ENCODE measurements at regions not wholly inside any gene's neighbourhood (a gene's known extent, or its start where the extent isn't known, plus 50 kb on each side); places are given as distances from the start of the nearest gene placed in this dataset.

DNA sequence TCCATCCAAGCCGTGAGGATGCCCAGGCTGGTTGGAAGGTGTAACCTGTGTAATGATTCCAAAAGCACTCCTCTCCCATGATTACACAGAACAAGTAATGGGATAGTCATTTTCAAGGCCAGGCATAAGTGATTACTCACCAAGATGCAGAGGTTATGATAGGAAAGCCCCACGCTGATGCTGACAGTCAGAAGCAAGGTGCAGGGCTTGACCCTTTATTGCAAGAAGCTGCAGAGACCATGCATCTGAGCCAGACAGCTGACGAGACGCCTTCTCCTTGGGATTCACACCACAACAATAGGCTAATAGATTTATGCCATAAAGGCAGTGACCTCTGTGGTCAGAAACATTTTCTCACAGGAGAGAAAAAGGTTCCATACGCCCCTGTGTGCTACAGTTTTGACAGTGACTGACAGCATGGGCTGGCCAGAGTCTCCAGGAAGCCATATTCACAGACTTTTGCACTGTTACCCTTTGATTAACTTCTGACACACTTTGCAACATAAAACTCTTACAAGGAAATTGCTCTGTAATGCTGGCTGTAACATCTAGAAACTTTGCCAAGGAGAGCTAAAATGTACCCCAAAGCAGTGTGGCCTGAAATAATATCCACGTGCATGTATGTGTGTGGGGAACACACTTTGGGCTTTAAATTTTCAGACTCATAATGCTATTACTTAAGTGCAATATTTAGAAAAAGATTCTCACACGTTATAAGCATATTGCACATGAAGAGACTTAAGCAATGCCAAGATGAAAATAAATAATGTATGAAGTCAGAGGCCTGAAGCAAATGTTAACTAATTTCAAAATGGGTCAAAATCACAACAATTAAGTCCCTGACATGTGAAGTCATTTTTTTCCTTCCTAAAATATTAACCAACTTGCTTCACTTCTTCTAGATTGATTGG lies 1079.0 kb upstream of the TENM4 start:
- no peak overlapping the region for H3K27ac Mint-ChIP-seq
- H3K27me3 Mint-ChIP-seq (ENCODE audit: low read depth, poor library complexity) = no peaks in the 10 kb centered on the region
- H3K36me3 Mint-ChIP-seq (ENCODE audit: low read depth) = no peaks in the 10 kb centered on the region
- DNase-seq = no peak
- H3K4me1 Mint-ChIP-seq = peaks cover 20% of the 10 kb centered on the region
- no peak overlapping the region for H3K4me3 Mint-ChIP-seq
- H3K9me3 Mint-ChIP-seq = no peaks in the 10 kb centered on the region
- TF ChIP-seq, protein P1, sequence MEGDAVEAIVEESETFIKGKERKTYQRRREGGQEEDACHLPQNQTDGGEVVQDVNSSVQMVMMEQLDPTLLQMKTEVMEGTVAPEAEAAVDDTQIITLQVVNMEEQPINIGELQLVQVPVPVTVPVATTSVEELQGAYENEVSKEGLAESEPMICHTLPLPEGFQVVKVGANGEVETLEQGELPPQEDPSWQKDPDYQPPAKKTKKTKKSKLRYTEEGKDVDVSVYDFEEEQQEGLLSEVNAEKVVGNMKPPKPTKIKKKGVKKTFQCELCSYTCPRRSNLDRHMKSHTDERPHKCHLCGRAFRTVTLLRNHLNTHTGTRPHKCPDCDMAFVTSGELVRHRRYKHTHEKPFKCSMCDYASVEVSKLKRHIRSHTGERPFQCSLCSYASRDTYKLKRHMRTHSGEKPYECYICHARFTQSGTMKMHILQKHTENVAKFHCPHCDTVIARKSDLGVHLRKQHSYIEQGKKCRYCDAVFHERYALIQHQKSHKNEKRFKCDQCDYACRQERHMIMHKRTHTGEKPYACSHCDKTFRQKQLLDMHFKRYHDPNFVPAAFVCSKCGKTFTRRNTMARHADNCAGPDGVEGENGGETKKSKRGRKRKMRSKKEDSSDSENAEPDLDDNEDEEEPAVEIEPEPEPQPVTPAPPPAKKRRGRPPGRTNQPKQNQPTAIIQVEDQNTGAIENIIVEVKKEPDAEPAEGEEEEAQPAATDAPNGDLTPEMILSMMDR (IDR thresholded peaks at IDR 0.05) = no peak

DNA sequence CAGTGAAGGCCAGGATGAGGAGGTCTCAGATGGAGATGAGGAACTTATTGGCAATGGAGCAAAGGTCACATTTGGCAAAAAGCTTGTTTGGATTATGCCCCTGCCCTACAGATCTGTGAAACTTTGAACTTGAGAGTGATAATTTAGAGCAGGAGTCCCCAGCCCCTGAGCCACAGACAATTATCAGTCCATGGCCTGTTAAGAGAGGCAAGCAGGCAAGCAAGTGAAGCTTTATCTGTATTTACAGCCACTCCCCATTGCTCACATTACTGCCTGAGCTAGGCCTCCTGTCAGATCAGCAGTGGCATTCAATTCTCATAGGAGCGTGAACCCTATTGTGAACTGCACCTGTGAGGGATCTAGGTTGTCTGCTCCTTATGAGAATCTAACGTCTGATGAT lies 1076.9 kb upstream of the TENM4 start:
- Mint-ChIP-seq H3K36me3 (ENCODE audit: low read depth) (no peaks in the 10 kb centered on the region), H3K9me3 (no peaks in the 10 kb centered on the region), H3K4me3 (no peak overlapping the region), H3K4me1 (peaks cover 20% of the 10 kb centered on the region), H3K27me3 (ENCODE audit: low read depth, poor library complexity) (no peaks in the 10 kb centered on the region), H3K27ac (no peak overlapping the region)
- TF ChIP-seq, protein P1 (IDR thresholded peaks at IDR 0.05) = no peak
- no peak for DNase-seq

DNA sequence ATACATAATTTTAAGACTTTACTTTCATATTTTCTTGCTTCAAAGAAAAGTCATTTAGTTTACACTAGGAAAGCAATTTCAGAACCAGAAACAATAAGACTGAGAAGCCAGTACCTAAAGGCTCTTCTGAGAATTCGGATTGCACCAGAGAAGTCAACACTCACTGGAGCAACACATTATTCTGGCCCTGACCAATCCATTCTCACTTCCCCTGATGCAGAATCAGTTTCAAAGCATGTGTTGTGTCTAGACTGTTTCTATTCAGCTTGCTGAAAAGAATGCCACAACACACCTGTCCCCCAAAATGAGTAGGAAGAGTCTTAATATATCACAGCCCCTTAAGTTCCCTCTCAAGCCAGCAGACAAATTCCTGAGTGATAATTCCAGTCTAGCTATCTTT lies 1074.3 kb upstream of the TENM4 start:
- H3K9me3 Mint-ChIP-seq = peaks cover 4% of the 10 kb centered on the region
- TF ChIP-seq, protein P1 (IDR thresholded peaks at IDR 0.05) = no peak
- peaks cover 14% of the 10 kb centered on the region for H3K4me1 Mint-ChIP-seq
- no peak overlapping the region for H3K27ac Mint-ChIP-seq
- DNase-seq = no peak
- H3K27me3 Mint-ChIP-seq (ENCODE audit: low read depth, poor library complexity) = no peaks in the 10 kb centered on the region
- no peak overlapping the region for H3K4me3 Mint-ChIP-seq
- no peaks in the 10 kb centered on the region for H3K36me3 Mint-ChIP-seq (ENCODE audit: low read depth)

DNA sequence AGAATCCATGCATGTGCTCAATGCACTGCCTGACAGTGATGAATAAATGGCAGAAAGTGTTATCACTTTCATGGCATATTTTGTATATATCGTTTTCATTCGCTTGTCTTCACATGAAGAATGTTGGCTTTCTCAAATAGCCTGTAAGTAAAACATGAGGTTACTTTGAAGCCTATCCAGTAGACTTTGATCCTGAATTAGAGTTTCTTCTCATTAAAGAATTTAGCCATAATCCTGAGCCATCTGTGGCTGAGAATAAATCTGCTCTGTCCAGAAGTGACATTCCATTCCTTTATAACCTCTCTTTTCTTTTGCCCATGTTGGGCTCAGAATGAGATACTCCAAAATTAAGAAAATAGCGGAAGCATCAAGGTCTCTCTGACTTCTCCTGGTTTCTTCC lies 1071.7 kb upstream of the TENM4 start:
- TF ChIP-seq, protein P1 (IDR thresholded peaks at IDR 0.05) = no peak
- DNase-seq = no peak
- Mint-ChIP-seq H3K9me3 (peaks cover 29% of the 10 kb centered on the region), H3K4me1 (peaks cover 5% of the 10 kb centered on the region), H3K36me3 (ENCODE audit: low read depth) (peaks cover 10% of the 10 kb centered on the region), H3K4me3 (no peak overlapping the region), H3K27ac (no peak overlapping the region), H3K27me3 (ENCODE audit: low read depth, poor library complexity) (no peaks in the 10 kb centered on the region)

DNA sequence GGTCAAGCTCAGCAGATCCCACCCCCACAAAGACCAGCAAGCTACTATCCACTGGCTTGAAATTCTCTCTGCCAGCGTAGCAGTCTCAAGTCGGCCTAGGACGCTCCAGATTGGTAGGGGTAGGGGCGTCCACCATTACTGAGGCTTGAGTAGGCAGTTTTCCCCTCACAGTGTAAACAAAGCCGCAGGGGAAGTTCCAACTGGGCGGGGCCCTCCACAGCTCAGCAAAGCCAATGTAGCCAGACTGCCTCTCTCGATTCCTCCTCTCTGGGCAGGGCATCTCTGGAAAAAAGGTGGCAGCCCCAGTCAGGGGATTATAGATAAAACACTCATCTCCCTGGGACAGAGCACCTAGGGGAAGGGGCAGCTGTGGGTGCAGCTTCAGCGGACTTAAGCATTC lies 1064.9 kb upstream of the TENM4 start:
- H3K27ac Mint-ChIP-seq = no peak overlapping the region
- no peak for DNase-seq
- peaks cover 16% of the 10 kb centered on the region for H3K36me3 Mint-ChIP-seq (ENCODE audit: low read depth)
- H3K4me3 Mint-ChIP-seq = no peak overlapping the region
- peaks cover 5% of the 10 kb centered on the region for H3K4me1 Mint-ChIP-seq
- H3K9me3 Mint-ChIP-seq = peaks cover 37% of the 10 kb centered on the region
- TF ChIP-seq, protein P1 (IDR thresholded peaks at IDR 0.05) = no peak
- H3K27me3 Mint-ChIP-seq (ENCODE audit: low read depth, poor library complexity) = peaks cover 8% of the 10 kb centered on the region

DNA sequence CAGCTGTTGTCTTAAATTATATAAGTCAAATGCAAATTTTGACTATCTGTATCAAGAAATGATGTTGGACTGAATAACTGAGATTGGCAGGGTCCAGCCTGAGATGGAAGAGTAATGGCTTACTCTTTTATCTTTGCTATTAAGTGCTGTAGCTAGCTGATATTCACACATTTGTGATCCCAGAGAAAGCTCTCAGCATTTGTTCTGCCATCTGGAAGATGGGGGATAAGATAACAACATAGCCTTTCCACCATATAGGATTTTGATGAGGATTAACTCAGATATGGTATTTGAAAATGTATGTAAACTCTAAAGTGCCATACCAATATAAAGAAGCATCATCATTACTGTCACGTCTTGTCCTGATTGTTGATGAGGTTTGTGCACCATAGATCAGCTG lies 1063.2 kb upstream of the TENM4 start:
- Mint-ChIP-seq H3K27me3 (ENCODE audit: low read depth, poor library complexity) (peaks cover 8% of the 10 kb centered on the region), H3K27ac (no peak overlapping the region)
- TF ChIP-seq, protein P1 (IDR thresholded peaks at IDR 0.05) = no peak

More for the DNA sequence above, 1063.2 kb upstream of the TENM4 start:
- Mint-ChIP-seq H3K9me3 (peaks cover 23% of the 10 kb centered on the region), H3K4me1 (peaks cover 5% of the 10 kb centered on the region), H3K36me3 (ENCODE audit: low read depth) (peaks cover 16% of the 10 kb centered on the region), H3K4me3 (no peak overlapping the region)
- DNase-seq = no peak

Measured in nephron progenitor cell (in vitro differentiated cells).